NCI-H2081 treated with DMSO at 0.1 percent for 48 hours (cell line): ENCODE measurements at regions not wholly inside any gene's neighbourhood (a gene's known extent, or its start where the extent isn't known, plus 50 kb on each side); places are given as distances from the start of the nearest gene placed in this dataset.
"Not testable (repeated sequence)": the region's sequence is repeated elsewhere in the genome, so short reads cannot be mapped to it uniquely, and the experiment has no call there.

Source experiments
- DNase-seq: peaks from one replicate; lab custom pipeline; 2025; lab: John Stamatoyannopoulos, UW

DNA sequence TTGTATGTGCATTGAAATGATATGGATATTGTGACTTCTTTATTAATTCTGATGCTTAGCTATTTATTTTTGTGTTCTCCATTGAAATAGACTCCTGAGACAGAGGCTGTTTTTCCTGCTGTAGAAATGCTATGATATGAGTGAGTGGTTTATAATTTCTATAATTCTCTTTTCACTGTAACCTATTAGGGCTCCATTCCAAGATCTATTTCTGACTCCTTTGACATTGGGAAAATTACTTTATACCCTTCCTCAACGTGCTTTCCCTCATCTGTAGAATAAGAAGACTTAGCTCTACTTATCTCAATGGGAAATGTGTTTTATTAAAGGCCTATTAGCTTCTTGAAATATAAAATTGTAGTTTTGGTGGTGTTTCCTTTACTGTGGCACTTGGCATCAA, 144.5 kb upstream of the RPRM start:
- no peak for DNase-seq

DNA sequence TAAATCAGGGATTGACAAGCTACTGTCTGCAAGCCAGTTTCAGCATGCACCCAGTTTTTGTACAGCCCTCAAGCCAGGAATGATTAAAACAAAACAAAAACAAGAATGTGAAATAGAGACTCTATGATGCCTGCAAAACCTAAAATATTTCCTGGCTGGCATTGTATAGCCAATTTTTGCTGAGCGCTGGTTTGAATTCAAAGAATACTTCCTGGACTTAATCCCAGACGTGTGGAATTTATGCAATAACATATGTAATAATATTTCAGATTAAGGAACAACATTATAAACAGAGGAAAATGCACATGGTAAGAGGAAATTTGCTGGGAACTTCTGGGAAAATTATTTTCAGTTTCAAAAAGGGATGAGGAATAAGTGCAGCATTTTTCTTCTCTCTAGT, 148.1 kb upstream of the RPRM start:
- DNase-seq: no peak

DNA sequence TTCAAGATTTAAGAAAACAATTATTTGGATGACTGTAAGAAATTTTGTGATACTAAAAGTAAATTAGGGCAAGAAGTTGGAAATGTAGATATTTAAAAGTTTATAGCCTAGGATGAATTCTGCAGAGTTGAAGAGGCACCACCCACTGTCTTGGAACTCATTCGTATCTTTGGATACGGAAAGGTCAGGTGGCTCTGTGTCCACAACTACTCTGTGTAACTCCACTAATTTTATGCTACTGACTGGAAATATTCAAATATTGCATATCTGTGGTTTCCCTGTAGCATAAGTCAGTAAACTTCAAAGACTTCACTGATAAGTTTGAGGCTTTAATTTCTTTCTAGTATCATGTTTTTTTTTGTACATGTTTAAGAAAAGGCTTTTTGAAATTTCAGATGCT, 156.9 kb upstream of the RPRM start:
- no peak for DNase-seq

DNA sequence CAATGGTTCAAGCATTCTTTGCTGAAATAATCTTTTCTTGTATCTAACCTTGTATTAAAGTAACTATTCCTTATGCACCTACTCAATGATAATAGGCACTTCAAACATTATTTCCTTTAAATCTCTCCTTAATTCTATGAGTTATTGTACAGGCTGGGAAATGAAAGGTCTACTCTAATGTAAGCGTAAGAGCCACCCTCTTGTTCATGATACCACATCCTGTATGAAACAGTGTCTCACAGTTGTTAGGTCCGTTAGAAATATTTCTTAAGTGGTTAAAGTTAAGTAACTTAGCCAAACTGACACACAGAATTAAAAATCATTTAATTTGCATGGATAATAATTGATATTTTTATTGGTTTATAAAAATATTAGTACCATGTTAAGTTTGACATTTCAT, 162.5 kb upstream of the RPRM start:
- DNase-seq: no peak

GRCh38 chr2:153644955-153645354, 166.4 kb upstream of the RPRM start:
- no peak for DNase-seq

GRCh38 chr2:153645599-153645998, 167.0 kb upstream of the RPRM start:
- no peak for DNase-seq

GRCh38 chr2:153657651-153658050, 179.1 kb upstream of the RPRM start:
- no peak for DNase-seq

GRCh38 chr2:153661801-153662200, 183.2 kb upstream of the RPRM start:
- no peak for DNase-seq

DNA sequence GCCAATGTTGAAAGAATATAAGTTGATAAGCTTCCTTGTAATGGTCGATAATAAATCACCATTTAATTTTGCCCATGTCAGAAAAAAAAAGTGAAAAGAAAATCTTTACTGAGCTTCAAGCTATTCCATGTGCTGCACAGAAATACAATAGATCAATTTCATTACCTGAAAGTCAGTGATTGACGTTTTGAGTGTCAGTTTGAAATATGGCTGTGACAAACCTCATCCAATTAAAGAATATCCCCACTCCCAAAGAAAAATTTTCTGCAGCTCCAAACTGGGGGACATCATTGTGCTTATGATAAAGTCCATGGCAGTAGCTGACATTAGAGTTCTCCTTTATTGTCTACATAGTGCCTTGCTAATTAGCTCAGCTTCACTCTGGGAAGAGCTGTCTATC, 184.8 kb upstream of the RPRM start:
- DNase-seq: no peak

GRCh38 chr2:153664009-153664408, 185.4 kb upstream of the RPRM start:
- DNase-seq: not testable (repeated sequence)

DNA sequence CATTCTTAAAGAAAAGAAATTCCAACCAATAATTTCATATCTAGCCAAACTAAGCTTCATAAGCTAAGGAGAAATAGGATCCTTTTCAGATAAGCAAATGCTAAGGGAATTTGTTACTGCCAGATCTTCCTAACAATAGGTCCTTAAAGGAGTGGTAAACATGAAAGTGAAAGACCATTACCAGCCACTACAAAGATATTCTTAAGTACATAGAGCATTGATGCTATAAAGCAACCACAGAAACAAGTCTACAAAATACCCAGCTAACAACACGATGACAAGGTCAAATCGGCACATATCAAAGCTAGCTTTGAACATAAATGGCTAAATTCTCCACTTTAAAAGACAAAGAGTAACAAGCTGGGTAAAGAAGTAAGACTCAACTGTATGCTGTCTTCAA, 188.9 kb upstream of the RPRM start:
- DNase-seq: no peak

GRCh38 chr2:153668923-153669322, 190.4 kb upstream of the RPRM start:
- DNase-seq: no peak

GRCh38 chr2:153710128-153710527, 161.6 kb upstream of the GALNT13 start:
- DNase-seq: no peak

DNA sequence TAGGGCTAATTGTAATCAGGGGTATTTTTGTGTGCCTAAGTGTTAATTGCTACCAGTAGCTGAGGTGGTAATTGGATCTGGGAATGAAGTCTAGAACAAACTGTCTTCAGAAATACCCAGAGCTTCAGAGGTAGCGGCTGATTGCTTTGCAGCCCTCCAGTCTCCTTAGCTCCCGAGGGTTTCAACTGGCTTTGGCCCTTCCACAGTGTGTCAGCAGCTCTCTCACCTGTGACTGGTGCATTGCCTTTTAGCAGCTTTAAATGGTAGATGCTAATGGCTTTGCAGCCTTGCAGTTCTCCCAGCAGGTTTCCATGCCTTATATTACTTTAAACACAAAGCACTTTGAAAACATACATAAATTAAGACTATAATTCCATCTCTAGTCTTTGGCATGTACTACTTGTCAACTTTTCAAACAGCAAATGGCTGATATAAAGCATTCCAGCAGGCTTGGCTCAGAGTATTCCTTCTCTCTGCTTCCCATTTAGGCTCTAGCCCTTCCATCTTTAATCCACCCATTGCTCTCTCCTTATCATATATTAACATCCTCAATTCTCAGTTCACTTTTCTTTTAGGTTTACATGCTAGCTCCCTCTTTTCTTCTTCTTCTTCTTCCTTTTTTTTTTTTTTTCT, 156.4 kb upstream of the GALNT13 start:
- DNase-seq: no peak

- no peak for DNase-seq
Observed at GRCh38 chr2:153717060-153717459, 154.7 kb upstream of the GALNT13 start.

DNA sequence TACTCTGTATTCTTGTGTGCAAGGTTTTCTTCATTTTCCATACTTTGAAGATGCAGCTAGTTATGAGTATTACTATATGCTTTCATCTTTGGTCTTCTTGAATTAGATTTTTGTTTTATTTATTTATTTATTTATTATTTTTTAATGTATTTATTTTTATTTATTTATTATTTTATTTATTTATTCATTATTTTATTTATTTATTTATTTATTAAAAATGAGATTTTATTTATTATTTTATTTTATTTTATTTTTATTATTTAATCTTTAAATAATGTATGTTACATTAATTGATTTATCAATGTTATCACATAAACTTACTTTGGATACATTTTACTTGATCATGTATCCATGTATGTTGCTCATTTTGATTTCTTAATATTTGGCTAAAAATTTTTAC, 132.3 kb upstream of the GALNT13 start:
- no peak for DNase-seq

- no peak for DNase-seq
Observed at GRCh38 chr2:153761936-153762335, 109.8 kb upstream of the GALNT13 start.

DNA sequence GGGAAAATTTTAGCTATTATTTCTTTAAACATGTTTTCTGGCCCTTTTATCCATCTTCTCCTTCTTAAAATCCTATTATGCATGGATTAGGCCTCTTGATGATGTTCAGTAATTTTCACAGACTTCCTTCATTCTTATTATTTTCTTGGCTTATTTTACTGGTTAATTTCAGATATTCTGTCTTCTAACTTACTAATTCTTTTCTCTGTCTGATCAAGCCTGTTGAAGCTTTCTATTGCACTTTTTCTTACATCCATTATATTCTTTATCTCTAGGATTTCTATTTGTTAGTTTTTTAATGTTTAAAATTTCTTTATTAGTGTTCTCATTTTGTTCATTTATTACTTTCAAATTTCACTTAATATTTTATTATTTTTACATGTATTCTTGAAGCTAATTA, 105.3 kb upstream of the GALNT13 start:
- no peak for DNase-seq

DNA sequence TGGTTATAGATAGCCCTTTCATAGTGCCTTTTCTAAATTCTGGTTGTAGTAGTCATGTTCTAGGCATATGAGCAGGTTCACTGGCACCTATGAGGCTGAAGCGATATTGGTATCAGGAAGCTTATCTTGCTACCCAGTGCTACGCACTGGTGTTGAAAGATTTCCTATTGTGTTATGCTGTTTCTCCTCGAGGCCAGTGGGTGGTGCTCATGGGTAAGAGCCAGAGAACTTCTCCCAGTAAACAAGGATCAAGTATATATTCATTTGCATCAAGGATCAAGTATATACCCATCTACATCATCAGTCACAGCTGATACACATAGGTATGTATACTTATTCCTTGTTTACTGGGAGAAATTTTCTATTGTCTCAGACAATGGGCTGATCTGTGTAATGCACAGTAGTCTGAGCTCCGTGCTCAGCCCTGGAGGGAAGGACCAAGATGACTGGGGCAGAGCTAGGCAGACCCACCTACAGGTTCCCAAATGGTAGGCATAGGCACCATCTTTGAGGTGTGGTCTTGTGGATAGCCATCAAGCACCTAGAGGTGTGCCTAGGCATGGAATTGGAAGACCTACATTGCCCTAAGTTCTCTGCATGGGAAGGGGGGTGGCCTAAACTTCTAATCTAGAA, 101.2 kb upstream of the GALNT13 start:
- no peak for DNase-seq

DNA sequence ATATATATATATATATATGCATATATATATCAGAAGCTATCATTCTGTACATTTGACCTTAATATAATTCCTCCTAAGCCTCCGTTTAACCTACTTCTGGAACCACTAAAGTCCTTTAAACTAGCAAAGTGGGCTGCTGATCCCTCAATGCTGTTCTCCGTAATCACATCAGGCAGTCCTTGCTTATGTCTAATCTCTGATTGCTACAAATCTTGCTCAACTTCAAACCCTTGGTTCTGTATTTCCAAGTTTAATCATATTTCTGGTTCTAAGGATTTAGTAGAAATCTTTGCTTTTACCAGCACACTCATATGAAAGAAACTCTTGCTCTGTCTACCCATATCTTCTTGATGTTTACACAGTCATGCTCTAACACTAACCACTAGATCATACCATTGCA, 91.5 kb upstream of the GALNT13 start:
- no peak for DNase-seq

DNA sequence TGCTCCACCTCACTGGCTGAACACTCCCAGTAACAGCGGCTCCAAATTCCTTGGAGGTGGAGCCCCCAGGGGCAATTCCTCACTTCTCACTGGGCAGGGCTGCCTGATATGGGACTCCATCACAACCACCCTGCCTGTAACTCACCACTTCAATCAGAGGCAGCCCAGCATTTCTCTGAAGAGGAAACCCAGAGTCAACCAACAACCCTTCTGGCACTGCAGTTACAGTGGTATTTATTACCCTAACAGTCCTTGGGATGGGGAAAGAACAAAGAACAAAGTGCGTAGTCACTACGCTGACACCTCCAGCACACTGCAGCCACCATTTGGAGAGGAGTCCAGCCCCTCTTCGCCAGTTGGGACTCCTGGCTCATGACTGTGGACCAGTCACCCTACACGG, 85.7 kb upstream of the GALNT13 start:
- DNase-seq: no peak

DNA sequence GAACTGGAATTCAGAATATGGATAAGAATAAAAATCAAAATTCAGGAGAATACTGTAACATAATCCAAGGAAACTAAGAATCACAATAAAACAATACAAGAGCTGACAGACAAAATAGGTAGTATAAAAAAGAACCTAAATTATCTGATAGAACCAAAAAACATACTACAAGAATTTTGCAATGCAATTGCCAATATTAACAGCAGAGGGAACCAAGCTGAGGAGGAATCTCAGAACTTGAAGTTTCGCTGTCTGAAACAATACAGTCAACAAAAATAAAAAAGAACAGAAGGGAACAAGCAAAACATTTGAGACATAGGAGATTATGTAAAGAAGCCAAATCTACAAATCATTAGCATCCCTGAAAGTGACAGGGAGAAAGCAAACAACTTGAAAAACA, 84.1 kb upstream of the GALNT13 start:
- no peak for DNase-seq

DNA sequence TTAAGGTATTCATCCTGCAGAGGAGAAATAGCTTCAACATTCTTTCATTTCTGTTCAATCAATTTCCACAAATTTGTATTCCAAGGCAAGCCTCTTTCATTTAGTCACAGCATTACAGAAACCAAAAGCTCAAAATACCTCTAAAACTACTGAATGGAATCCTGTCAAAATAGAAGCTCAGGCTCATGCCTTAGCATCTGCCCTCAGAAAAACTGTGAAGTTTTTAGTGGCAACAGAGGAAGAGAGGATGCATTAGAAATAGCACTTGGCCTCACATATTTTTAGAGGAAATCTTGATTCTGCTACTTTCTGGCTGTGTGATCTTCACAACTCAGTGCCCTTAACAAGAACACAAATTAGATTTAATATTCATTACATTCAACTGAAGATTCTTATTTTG, 69.1 kb upstream of the GALNT13 start:
- no peak for DNase-seq

- DNase-seq: no peak
Observed at GRCh38 chr2:153808679-153809078, 63.0 kb upstream of the GALNT13 start.
